KOPT-K1 (cell line): ENCODE measurements at regions not wholly inside any gene's neighbourhood (a gene's known extent, or its start where the extent isn't known, plus 50 kb on each side); places are given as distances from the start of the nearest gene placed in this dataset.
"Not testable (repeated sequence)": the region's sequence is repeated elsewhere in the genome, so short reads cannot be mapped to it uniquely, and the experiment has no call there.

Experiments
- H3K27ac ChIP-seq: fragments of 200-600 bp; sonication (generic); 2 replicates; pipeline ENCODE4 v1.5.1; 2016; ENCODE audit warnings: antibody characterized with exemption, mild to moderate bottlenecking, low read depth, low read length; ENCODE audit not compliant: poor library complexity, severe bottlenecking
- H3K36me3 ChIP-seq: fragments of 200-600 bp; sonication (generic); 2 replicates; pipeline ENCODE4 v1.5.1; 2017; ENCODE audit warnings: antibody characterized with exemption, mild to moderate bottlenecking, low read length, moderate library complexity; ENCODE audit not compliant: insufficient read depth
- H3K9me3 ChIP-seq: fragments of 200-600 bp; sonication (generic); 2 replicates; pipeline ENCODE4 v1.5.1; 2017; ENCODE audit warnings: antibody characterized with exemption, low read length, mild to moderate bottlenecking; ENCODE audit not compliant: insufficient read depth, poor library complexity, severe bottlenecking

- no peaks in the 10 kb centered on the region for H3K36me3 ChIP-seq
- no peaks in the 10 kb centered on the region for H3K9me3 ChIP-seq
- H3K27ac ChIP-seq = no peak overlapping the region
Measured at GRCh38 chr10:42454313-42454712, 184.1 kb downstream of the ZNF33B start.

- no peak overlapping the region for H3K27ac ChIP-seq
- no peaks in the 10 kb centered on the region for H3K9me3 ChIP-seq
- no peaks in the 10 kb centered on the region for H3K36me3 ChIP-seq
Measured at GRCh38 chr10:42431095-42431494, 207.3 kb downstream of the ZNF33B start.

GRCh38 chr10:42428534-42428933, 209.8 kb downstream of the ZNF33B start:
- H3K9me3 ChIP-seq = no peaks in the 10 kb centered on the region
- no peak overlapping the region for H3K27ac ChIP-seq
- H3K36me3 ChIP-seq = no peaks in the 10 kb centered on the region

- no peaks in the 10 kb centered on the region for H3K9me3 ChIP-seq
- H3K36me3 ChIP-seq = no peaks in the 10 kb centered on the region
Measured at GRCh38 chr10:42422911-42423310, 215.5 kb downstream of the ZNF33B start.

GRCh38 chr10:42421812-42422211, 216.6 kb downstream of the ZNF33B start:
- Histone ChIP-seq H3K36me3 (no peaks in the 10 kb centered on the region), H3K9me3 (no peaks in the 10 kb centered on the region), H3K27ac (no peak overlapping the region)

More at GRCh38 chr10:42422911-42423310, 215.5 kb downstream of the ZNF33B start:
- H3K27ac ChIP-seq = no peak overlapping the region

GRCh38 chr10:42419789-42420188, 218.6 kb downstream of the ZNF33B start:
- H3K9me3 ChIP-seq = no peaks in the 10 kb centered on the region

GRCh38 chr10:42380926-42381547, 257.3 kb downstream of the ZNF33B start:
- Histone ChIP-seq H3K9me3 (no peaks in the 10 kb centered on the region), H3K27ac (no peak overlapping the region), H3K36me3 (no peaks in the 10 kb centered on the region)

More at GRCh38 chr10:42419789-42420188, 218.6 kb downstream of the ZNF33B start:
- H3K27ac ChIP-seq = no peak overlapping the region
- H3K36me3 ChIP-seq = no peaks in the 10 kb centered on the region

GRCh38 chr10:42367532-42368230, 270.7 kb downstream of the ZNF33B start:
- no peak overlapping the region for H3K27ac ChIP-seq
- H3K9me3 ChIP-seq = peaks cover 9% of the 10 kb centered on the region
- no peaks in the 10 kb centered on the region for H3K36me3 ChIP-seq

- H3K27ac ChIP-seq = no peak overlapping the region
- no peaks in the 10 kb centered on the region for H3K9me3 ChIP-seq
- H3K36me3 ChIP-seq = no peaks in the 10 kb centered on the region
Measured at GRCh38 chr10:42351745-42352144, 286.6 kb downstream of the ZNF33B start.

GRCh38 chr10:42336593-42337337, 301.6 kb downstream of the ZNF33B start:
- H3K27ac ChIP-seq, H3K36me3 ChIP-seq: not testable (repeated sequence)
- H3K9me3 ChIP-seq = peaks cover 45% of the 10 kb centered on the region

GRCh38 chr10:42335653-42336296, 302.6 kb downstream of the ZNF33B start:
- not testable (repeated sequence) for H3K27ac ChIP-seq, H3K36me3 ChIP-seq
- peaks cover 45% of the 10 kb centered on the region for H3K9me3 ChIP-seq

- peaks cover 98% of the 10 kb centered on the region for H3K9me3 ChIP-seq
- no peak overlapping the region for H3K27ac ChIP-seq
- no peaks in the 10 kb centered on the region for H3K36me3 ChIP-seq
Measured at GRCh38 chr10:42304341-42304740, 334.0 kb downstream of the ZNF33B start.

GRCh38 chr10:42281896-42282295, 356.5 kb downstream of the ZNF33B start:
- H3K27ac ChIP-seq, H3K36me3 ChIP-seq, H3K9me3 ChIP-seq: not testable (repeated sequence)

- H3K36me3 ChIP-seq, H3K27ac ChIP-seq, H3K9me3 ChIP-seq: not testable (repeated sequence)
Measured at GRCh38 chr10:42269788-42270187, 368.6 kb downstream of the ZNF33B start.

- H3K9me3 ChIP-seq, H3K27ac ChIP-seq, H3K36me3 ChIP-seq: not testable (repeated sequence)
Measured at GRCh38 chr10:42263259-42263658, 375.1 kb downstream of the ZNF33B start.
